Right hindlimb (tissue), 1 donor: ENCODE measurements at regions not wholly inside any gene's neighbourhood (a gene's known extent, or its start where the extent isn't known, plus 50 kb on each side); places are given as distances from the start of the nearest gene placed in this dataset.

Experiments
- DNase-seq: peaks from one replicate; pipeline ENCODE4 v3.0.0-alpha.2; 2018

DNA sequence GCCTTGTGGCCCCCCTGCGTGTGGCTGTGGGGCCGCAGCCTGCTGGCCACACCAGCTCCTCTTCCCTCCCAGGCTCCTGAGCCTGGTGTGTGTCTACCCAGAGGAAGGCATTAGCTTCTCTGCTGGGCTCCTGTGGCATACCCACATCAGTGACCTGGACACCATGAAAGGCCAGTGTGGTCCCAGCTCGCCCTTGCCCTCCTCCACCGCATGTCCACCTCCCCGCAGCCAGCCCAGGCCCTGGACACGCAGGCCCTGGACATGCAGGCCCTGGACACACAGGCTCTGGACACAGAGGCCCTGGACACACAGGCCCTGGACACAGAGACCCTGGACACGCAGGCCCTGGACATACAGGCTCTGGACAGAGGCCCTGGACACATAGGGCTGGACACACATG is 153.4 kb upstream of the PPP1R26 start:
- DNase-seq, result no peak

DNA sequence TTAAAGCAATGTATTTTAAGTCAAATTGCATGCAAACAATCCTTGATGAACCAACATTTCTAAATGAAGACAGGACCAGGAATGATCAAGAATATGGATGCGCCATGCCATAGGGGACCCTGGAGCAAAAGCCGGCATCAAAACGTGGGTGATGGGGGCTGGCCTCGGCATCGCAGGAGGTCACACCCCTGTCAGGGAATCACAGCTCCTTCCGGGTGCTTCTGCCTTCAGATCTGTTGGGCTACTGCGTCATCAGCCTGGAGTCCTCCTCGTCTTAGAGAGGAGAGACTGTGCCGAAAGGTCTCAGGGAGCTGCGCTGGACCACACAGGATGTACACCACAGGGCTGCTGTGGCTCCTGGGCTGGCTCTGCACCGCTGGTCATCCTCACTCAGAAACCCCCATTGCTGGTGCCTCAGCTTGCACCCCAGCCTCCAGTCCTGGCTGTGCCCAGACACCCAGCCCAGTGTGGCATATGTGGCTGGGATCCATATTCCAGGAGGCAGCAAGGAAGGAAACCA is 152.9 kb upstream of the PPP1R26 start:
- DNase-seq, result no peak

DNA sequence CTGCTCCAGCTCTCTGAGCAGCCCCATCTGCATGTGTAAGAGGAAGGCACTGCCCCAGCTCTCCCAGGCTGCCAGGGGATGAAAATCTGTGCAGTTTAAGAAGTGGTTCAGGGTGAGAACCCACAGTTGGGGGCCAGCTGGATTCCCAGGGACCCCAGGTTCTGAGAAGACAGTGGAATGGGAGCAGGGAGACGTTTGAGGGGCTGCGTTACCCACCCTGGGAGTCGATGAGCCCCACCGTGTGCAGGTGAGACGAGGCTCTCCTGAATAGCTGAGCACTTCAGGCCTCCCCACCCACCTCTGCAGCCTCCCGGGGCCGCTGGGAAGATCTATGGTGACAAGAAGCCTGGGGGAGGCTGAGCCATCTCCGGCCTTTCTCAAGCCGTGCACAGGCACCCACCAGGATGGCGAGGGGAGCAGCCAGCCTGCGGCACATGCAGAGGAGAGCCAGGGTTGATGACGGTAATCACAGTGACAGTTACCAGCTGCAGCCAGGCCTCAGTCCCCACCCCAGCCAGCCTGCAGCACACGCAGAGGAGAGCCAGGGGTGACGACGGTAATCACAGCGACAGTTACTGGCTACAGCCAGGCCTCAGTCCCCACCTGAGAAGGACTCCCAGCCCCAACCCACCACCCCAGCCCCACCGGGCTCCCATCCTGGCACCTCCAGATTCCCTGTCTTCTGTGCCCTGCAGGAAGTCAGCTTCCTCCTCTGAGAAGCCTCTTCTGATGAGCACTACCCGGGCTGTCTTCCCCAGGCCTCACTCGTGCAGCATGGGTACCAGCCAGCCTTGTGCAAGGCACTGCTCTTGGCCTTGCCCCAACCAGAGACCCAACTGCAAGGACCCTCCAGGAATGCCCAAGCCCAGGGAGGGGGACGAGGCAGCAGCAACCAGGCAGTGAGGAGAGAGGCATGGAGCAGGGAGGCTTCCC is 150.8 kb upstream of the PPP1R26 start:
- no peak for DNase-seq

GRCh38 chr9:135329571-135330306 is 149.8 kb upstream of the PPP1R26 start:
- DNase-seq, result no peak

- DNase-seq, result no peak
Observed at GRCh38 chr9:135330307-135330631, 149.3 kb upstream of the PPP1R26 start.

- no peak for DNase-seq
Observed at GRCh38 chr9:135330685-135331590, 148.6 kb upstream of the PPP1R26 start.

DNA sequence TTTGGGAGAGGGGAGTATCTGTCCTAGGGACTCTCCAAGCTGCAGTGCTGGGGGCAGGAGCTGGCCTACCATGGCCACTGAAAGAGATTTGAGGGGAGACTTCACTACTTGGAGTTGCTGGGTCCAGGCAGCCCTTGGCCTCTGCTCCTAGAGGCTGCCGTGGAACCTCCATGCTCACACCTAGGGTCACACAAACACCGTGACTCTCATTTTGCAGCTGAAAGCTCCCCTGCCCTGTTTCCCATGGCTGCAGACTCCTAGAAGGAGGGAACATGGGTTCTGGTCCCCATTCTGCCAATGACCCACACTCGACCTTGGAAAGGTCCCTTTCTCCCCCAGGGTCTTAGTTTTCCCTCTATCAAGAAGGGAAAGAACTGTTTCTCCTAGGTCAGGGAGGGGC is 147.1 kb upstream of the PPP1R26 start:
- no peak for DNase-seq

- DNase-seq, result no peak
Observed at GRCh38 chr9:135332979-135333748, 146.4 kb upstream of the PPP1R26 start.

DNA sequence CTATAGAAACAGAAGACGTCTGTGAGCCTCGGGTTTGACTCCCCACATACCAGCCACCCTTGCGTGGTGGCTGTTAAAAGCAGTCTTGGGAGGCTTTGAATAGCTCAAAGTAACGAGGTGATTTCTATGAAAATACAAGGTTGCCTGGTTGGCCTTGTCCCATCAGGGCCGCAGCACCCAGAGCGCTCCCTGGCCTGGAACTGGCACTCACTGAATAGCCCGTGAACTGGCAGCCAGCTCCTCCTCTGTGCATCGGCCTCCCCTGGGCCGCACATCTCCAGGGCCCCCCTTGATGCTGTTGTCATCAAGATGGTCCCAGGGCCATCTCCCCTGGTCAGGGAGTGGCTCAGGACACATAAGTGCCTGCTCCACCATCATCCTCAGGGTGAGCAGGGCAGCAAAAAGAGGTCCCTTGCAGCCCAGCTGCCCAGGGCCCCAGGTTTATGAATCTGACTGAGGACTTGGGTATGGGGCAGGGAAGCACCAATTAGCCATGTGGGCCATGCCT is 144.6 kb upstream of the PPP1R26 start:
- no peak for DNase-seq

- no peak for DNase-seq
Observed at GRCh38 chr9:135335691-135336181, 143.8 kb upstream of the PPP1R26 start.

DNA sequence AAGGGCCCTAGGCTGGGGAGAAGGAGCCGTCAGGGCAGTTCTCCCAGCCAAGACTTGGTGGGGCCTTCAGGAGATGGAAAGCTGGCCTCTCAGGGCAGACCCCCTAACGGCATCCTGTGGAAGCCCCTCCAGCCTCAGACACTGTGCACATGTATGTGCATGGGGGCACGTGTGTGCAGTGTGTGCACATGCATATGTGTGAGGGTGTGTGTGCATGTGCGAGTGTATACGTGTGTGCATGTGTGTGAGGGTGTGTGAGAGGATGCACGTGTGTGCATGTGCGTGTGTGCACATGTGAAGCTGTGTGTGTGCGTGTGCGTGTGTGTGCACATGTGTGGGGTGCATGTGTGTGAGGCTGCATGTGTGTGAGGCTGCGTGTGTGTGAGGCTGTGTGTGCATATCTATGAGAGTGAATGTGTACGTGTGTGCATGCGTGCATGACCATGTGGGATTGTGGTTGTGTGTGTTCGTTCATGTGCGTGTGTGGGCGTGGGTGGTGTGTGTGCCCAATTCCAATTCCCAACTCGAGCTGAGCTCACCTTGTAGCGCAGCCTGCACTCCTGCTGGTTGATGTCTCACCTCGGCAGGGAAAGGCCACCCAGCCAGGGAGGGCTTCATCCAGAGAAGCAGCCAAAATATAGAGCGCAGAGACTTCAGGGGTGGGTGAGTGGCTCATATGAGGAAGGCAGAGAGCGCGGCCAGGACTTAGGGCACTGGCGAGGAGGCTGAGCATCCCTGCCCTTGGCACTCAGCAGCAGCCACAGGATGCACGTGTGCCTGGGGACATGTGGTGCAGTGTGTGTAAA is 142.7 kb upstream of the PPP1R26 start:
- DNase-seq, result no peak

DNA sequence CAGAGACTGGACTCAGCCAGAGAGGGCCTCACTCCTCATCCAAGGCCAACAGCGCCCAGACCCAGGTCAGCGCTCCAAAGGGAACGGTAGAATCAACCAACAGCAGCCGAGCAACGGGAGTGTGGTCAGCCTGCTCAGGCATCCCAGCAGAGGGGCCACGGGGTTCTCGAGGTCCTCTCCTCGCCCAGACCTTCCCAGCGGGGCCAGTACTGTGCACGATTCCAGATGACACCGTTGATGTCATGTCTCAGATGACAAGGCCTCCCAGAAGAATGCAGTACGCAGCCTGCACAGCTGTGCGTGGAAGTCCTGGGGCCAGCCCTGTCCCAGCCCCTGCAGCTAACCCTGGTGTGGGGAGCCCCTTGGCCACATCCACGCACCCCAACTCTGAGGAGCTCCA is 141.0 kb upstream of the PPP1R26 start:
- no peak for DNase-seq

DNA sequence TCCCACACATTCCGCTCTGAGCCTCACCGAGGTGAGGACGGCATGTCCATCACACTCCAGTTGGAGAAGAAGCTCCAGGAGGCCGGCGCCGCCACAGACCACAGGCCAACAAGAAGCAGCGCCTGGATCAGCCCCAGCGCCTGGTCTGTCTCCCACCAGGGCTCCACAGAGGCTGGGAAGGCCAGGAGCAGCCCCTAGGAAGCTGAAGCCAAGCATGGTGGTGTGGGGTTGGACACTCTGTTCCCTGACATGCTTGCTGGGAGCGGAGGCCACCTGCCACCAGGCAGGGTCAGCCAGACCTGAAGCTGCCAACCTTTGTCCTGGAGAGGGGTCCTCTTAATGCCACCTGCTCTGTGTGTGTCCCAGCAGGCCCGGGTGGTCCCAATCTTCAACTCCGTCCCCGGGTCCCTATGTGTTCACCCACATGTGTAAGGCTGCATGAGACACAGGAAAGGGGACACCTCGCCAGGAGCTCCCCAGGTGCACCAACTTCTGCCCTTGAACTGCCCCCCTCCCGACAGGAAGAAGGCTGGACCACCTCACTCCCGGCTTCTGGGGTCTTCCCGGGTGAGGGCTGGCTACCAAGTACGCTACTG is 140.1 kb upstream of the PPP1R26 start:
- DNase-seq, result no peak

GRCh38 chr9:135340143-135340655 is 139.4 kb upstream of the PPP1R26 start:
- DNase-seq, result no peak

GRCh38 chr9:135340726-135341475 is 138.7 kb upstream of the PPP1R26 start:
- no peak for DNase-seq

- DNase-seq, result no peak
Observed at GRCh38 chr9:135341612-135342169, 137.9 kb upstream of the PPP1R26 start.

DNA sequence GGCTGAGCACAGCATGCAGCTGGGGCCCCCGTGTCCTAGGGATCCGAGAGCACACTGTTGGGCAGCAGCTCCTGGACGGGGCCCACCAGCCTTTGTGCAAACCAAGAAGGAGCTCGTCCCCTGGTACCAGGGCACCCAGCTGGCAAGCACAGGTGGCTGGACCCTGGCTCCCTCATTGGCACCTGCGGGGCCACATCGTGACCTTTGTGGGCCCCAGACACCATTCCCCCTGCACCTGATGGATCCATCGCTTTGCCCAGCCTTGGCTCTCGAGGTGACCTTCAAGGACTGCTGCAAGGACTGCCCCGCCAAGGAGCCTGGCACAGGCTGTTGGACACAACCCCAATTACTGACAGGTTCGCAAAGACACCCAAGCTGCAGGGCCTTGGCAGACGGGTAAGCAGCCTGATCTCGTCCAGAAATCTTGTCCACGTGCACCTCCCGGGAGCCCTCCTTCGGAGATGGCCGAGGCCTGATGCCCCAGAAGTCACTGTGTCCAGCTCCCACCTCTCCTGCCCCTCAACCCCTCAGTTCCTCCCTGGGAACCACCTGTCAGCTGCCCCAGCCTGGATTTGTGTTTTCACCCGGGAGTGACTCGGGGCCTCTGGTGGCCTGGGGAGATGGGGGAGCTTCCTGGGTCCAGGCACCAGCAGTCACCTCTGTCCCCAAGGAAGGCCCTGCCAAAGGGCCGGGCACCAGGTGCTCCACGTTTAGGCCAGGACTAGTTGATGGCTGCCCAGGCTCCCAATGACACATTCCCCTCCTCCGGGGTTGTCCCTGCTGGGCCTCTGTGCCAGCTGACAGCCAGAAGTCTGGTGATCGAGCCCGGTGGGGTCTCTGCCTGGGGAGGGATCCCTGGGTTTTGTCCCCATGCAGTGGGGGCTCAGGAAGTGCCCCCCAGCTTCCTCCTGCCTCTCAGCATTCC is 137.1 kb upstream of the PPP1R26 start:
- DNase-seq, result no peak

DNA sequence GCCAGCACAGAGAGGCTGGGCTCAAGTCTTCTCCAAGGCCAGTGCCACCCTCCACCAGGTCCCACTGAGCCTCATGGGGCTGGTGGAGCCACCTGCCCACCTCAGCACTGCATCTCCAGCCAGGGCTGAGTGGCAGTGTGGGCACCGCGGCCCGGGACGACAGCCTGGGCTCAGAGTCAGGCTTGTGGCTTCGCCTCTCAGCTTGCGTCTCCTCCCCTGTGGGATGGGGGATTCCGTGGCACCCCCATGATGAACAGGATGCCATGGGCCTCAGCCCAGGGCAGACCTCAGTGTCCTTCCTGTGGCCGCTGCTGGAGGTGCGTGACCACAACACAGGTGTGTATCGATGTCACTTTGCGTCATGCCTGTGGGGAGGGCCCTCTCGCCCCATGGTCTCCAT is 136.4 kb upstream of the PPP1R26 start:
- DNase-seq, result no peak
